ENCODE measurements at regions not wholly inside any gene's neighbourhood (a gene's known extent, or its start where the extent isn't known, plus 50 kb on each side); places are given as distances from the start of the nearest gene placed in this dataset.

DNA sequence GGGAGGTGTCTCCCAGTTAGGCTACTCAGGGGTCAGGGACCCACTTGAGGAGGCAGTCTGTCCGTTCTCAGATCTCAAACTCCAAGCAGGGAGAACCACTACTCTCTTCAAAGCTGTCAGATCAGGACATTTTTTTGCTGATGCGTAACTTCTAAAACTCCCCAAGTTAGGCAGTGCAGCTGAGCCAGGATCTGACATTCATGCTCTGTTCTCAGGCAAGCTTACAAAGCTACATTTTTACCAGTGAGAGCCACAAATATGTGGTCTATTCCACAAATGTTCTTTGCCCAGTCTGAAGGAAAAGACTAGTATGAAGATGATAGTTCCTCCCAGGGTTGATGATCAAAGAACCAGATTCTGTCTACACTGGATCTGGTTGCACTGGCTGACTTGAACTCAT is 184.1 kb downstream of the MTCL1 start:
- ChIA-PET POLR2A (interaction anchor here (1.0 kb wide), 1 partner anchor 43 kb away, joined by 3 read pairs; no protein-coding TSS in a partner anchor), CTCF (interaction anchor here (0.7 kb wide), 1 partner anchor 78 kb away, joined by 3 read pairs; no protein-coding TSS in a partner anchor)
- H3K27ac ChIP-seq (ENCODE audit: extremely low read depth, low read depth, low read length), result no peak overlapping the region
- H3K9me3 ChIP-seq (ENCODE audit: control insufficient read depth, insufficient read depth, low read depth, low read length), result no peaks in the 10 kb centered on the region
- H3K36me3 ChIP-seq (ENCODE audit: control insufficient read depth in 2 of 2, insufficient read depth in 1 of 2, low read length in 2 of 2), result no peaks in the 10 kb centered on the region
- peaks cover 6% of the 10 kb centered on the region; the same call in 1 of the 2 replicates for H3K4me1 ChIP-seq (ENCODE audit: control insufficient read depth, insufficient read depth, low read length)
- no peak overlapping the region for H3K4me3 ChIP-seq (ENCODE audit: low read depth, low read length)
- TF ChIP-seq GLIS2 (tag by site-specific recombination; IDR thresholded peaks at IDR 0.05) (no peak), ZNF214 (tag by site-specific recombination; IDR thresholded peaks at IDR 0.05; ENCODE audit: borderline replicate concordance) (no peak), KLF9 (tag by site-specific recombination; IDR thresholded peaks at IDR 0.05; ENCODE audit: low read depth) (no peak), OVOL3 (tag by site-specific recombination; IDR thresholded peaks at IDR 0.05) (no peak), ZSCAN16 (tag by site-specific recombination; IDR thresholded peaks at IDR 0.05) (no peak), ZNF830 (tag by site-specific recombination; IDR thresholded peaks at IDR 0.05; ENCODE audit: low read depth) (no peak), ZNF624 (tag by site-specific recombination; IDR thresholded peaks at IDR 0.05) (no peak), ZNF221 (tag by site-specific recombination; IDR thresholded peaks at IDR 0.05; ENCODE audit: borderline replicate concordance) (no peak), ZNF544 (tag by site-specific recombination; IDR thresholded peaks at IDR 0.05) (no peak), ZNF341 (tag by site-specific recombination; IDR thresholded peaks at IDR 0.05; ENCODE audit: low read depth) (no peak), TRIM28 (IDR thresholded peaks at IDR 0.05; ENCODE audit: borderline replicate concordance, low read length) (no peak), OSR2 (tag by site-specific recombination; IDR thresholded peaks at IDR 0.05) (no peak), ZNF350 (tag by site-specific recombination; IDR thresholded peaks at IDR 0.05) (no peak), ZNF433 (tag by site-specific recombination; IDR thresholded peaks at IDR 0.05; ENCODE audit: low read depth) (no peak), KLF8 (tag by site-specific recombination; IDR thresholded peaks at IDR 0.05) (no peak)
- TF ChIP-seq, protein P1, sequence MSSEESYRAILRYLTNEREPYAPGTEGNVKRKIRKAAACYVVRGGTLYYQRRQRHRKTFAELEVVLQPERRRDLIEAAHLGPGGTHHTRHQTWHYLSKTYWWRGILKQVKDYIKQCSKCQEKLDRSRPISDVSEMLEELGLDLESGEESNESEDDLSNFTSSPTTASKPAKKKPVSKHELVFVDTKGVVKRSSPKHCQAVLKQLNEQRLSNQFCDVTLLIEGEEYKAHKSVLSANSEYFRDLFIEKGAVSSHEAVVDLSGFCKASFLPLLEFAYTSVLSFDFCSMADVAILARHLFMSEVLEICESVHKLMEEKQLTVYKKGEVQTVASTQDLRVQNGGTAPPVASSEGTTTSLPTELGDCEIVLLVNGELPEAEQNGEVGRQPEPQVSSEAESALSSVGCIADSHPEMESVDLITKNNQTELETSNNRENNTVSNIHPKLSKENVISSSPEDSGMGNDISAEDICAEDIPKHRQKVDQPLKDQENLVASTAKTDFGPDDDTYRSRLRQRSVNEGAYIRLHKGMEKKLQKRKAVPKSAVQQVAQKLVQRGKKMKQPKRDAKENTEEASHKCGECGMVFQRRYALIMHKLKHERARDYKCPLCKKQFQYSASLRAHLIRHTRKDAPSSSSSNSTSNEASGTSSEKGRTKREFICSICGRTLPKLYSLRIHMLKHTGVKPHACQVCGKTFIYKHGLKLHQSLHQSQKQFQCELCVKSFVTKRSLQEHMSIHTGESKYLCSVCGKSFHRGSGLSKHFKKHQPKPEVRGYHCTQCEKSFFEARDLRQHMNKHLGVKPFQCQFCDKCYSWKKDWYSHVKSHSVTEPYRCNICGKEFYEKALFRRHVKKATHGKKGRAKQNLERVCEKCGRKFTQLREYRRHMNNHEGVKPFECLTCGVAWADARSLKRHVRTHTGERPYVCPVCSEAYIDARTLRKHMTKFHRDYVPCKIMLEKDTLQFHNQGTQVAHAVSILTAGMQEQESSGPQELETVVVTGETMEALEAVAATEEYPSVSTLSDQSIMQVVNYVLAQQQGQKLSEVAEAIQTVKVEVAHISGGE (tag by site-specific recombination; conservative IDR thresholded peaks at IDR 0.05; ENCODE audit: low read depth), result no peak
- TF ChIP-seq, protein P2, sequence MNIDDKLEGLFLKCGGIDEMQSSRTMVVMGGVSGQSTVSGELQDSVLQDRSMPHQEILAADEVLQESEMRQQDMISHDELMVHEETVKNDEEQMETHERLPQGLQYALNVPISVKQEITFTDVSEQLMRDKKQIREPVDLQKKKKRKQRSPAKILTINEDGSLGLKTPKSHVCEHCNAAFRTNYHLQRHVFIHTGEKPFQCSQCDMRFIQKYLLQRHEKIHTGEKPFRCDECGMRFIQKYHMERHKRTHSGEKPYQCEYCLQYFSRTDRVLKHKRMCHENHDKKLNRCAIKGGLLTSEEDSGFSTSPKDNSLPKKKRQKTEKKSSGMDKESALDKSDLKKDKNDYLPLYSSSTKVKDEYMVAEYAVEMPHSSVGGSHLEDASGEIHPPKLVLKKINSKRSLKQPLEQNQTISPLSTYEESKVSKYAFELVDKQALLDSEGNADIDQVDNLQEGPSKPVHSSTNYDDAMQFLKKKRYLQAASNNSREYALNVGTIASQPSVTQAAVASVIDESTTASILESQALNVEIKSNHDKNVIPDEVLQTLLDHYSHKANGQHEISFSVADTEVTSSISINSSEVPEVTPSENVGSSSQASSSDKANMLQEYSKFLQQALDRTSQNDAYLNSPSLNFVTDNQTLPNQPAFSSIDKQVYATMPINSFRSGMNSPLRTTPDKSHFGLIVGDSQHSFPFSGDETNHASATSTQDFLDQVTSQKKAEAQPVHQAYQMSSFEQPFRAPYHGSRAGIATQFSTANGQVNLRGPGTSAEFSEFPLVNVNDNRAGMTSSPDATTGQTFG (tag by site-specific recombination; IDR thresholded peaks at IDR 0.05; ENCODE audit: borderline replicate concordance), result no peak
- TF ChIP-seq, protein P3, sequence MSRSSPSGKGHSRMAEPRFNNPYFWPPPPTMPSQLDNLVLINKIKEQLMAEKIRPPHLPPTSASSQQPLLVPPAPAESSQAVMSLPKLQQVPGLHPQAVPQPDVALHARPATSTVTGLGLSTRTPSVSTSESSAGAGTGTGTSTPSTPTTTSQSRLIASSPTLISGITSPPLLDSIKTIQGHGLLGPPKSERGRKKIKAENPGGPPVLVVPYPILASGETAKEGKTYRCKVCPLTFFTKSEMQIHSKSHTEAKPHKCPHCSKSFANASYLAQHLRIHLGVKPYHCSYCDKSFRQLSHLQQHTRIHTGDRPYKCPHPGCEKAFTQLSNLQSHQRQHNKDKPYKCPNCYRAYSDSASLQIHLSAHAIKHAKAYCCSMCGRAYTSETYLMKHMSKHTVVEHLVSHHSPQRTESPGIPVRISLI (tag by site-specific recombination; IDR thresholded peaks at IDR 0.05), result no peak
- TF ChIP-seq, protein P4, sequence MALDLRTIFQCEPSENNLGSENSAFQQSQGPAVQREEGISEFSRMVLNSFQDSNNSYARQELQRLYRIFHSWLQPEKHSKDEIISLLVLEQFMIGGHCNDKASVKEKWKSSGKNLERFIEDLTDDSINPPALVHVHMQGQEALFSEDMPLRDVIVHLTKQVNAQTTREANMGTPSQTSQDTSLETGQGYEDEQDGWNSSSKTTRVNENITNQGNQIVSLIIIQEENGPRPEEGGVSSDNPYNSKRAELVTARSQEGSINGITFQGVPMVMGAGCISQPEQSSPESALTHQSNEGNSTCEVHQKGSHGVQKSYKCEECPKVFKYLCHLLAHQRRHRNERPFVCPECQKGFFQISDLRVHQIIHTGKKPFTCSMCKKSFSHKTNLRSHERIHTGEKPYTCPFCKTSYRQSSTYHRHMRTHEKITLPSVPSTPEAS (tag by site-specific recombination; IDR thresholded peaks at IDR 0.05), result no peak
